GM12878 (cell line): ENCODE measurements at regions not wholly inside any gene's neighbourhood (a gene's known extent, or its start where the extent isn't known, plus 50 kb on each side); places are given as distances from the start of the nearest gene placed in this dataset.
A peak's percentile ranks its signal among the peaks of the same experiment; 100 is the strongest.

Experiments used
- ATF2 ChIP-seq: IDR thresholded peaks from 2 replicates; pipeline ENCODE4 v1.6.1; 2012; ENCODE audit warnings: low read length, inconsistent platforms
- BHLHE40 ChIP-seq, 2 experiments: fragments of 450-650 bp in 1 of 2; IDR thresholded peaks; 2 replicates each; pipeline ENCODE4 v1.6.1; 2011 to 2017; ENCODE audit warnings: low read depth in 2 of 2, borderline replicate concordance in 1 of 2, improper control_type of control experiment in 1 of 2, low read length in 1 of 2, mild to moderate bottlenecking in 1 of 2
- CBX5 ChIP-seq: sonication (generic); IDR thresholded peaks from 2 replicates; pipeline ENCODE4 v1.6.1; 2016; ENCODE audit warnings: low read depth, moderate library complexity, mild to moderate bottlenecking, inconsistent platforms
- ETV6 ChIP-seq, 2 experiments: fragments of 450-650 bp in 1 of 2; IDR thresholded peaks in 1 of 2; conservative IDR thresholded peaks in 1 of 2; 2 replicates each; pipeline ENCODE4 v1.6.1; 2014; ENCODE audit warnings: antibody characterized with exemption in 1 of 2, borderline replicate concordance in 1 of 2, low read depth in 1 of 2, mild to moderate bottlenecking in 1 of 2, moderate library complexity in 1 of 2
- FOXM1 ChIP-seq: IDR thresholded peaks from 2 replicates; pipeline ENCODE4 v1.6.1; 2012; ENCODE audit warnings: low read depth, mild to moderate bottlenecking, inconsistent platforms, low read length, moderate library complexity
- IKZF1 ChIP-seq: fragments of 450-650 bp; conservative IDR thresholded peaks from 2 replicates; pipeline ENCODE4 v1.6.1; 2017; ENCODE audit warnings: antibody characterized with exemption, mild to moderate bottlenecking
- IKZF2 ChIP-seq, 2 experiments: fragments of 450-650 bp; IDR thresholded peaks; 2 replicates each; pipeline ENCODE4 v1.6.1; 2017; ENCODE audit warnings: mild to moderate bottlenecking in 2 of 2, moderate library complexity in 2 of 2
- IRF3 ChIP-seq: fragments of 450-650 bp; IDR thresholded peaks from 2 replicates; pipeline ENCODE4 v1.6.1; 2014; ENCODE audit warnings: mild to moderate bottlenecking
- IRF4 ChIP-seq: IDR thresholded peaks from 2 replicates; pipeline ENCODE4 v1.6.1; 2011; ENCODE audit warnings: low read depth, low read length
- KAT2A ChIP-seq: conservative IDR thresholded peaks from 2 replicates; pipeline ENCODE4 v1.6.1; 2011; ENCODE audit warnings: low read depth, low read length; ENCODE audit not compliant: control insufficient read depth
- KLF5 ChIP-seq: fragments of 450-650 bp; IDR thresholded peaks from 2 replicates; pipeline ENCODE4 v1.6.1; 2014; ENCODE audit warnings: mild to moderate bottlenecking; ENCODE audit not compliant: partially characterized antibody
- MEF2B ChIP-seq: fragments of 450-650 bp; IDR thresholded peaks from 2 replicates; pipeline ENCODE4 v1.6.1; 2018; ENCODE audit warnings: mild to moderate bottlenecking, moderate library complexity; ENCODE audit not compliant: partially characterized antibody, poor library complexity, severe bottlenecking
- MTA3 ChIP-seq: IDR thresholded peaks from 2 replicates; pipeline ENCODE4 v1.6.1; 2012; ENCODE audit warnings: low read length, inconsistent platforms, borderline replicate concordance
- NFXL1 ChIP-seq: fragments of 450-650 bp; IDR thresholded peaks from 2 replicates; pipeline ENCODE4 v1.6.1; 2017; ENCODE audit warnings: antibody characterized with exemption, mild to moderate bottlenecking, borderline replicate concordance
- NR2C1 ChIP-seq: fragments of 450-650 bp; IDR thresholded peaks from 2 replicates; pipeline ENCODE4 v1.6.1; 2017; ENCODE audit warnings: antibody characterized with exemption, mild to moderate bottlenecking, moderate library complexity
- NR2F1 ChIP-seq: fragments of 450-650 bp; conservative IDR thresholded peaks from 2 replicates; pipeline ENCODE4 v1.6.1; 2017; ENCODE audit warnings: mild to moderate bottlenecking
- PAX8 ChIP-seq: fragments of 450-650 bp; IDR thresholded peaks from 2 replicates; pipeline ENCODE4 v1.6.1; 2017; ENCODE audit warnings: mild to moderate bottlenecking, moderate library complexity
- PML ChIP-seq: IDR thresholded peaks from 2 replicates; pipeline ENCODE4 v1.6.1; 2012; ENCODE audit warnings: low read length, inconsistent platforms
- POLR2A ChIP-seq: IDR thresholded peaks from 2 replicates; pipeline ENCODE4 v1.6.1; 2011; ENCODE audit warnings: low read depth, mild to moderate bottlenecking, low read length
- POLR2AphosphoS5 ChIP-seq: IDR thresholded peaks from 2 replicates; pipeline ENCODE4 v1.6.1; 2011; ENCODE audit warnings: mild to moderate bottlenecking, low read length, inconsistent platforms
- POU2F2 ChIP-seq: IDR thresholded peaks from 3 replicates; pipeline ENCODE4 v1.6.1; 2011; ENCODE audit warnings: low read depth, mild to moderate bottlenecking, low read length, borderline replicate concordance
- RBBP5 ChIP-seq: fragments of 200-600 bp; sonication (generic); conservative IDR thresholded peaks from 2 replicates; pipeline ENCODE4 v1.6.1; 2016
- RCOR1 ChIP-seq: conservative IDR thresholded peaks from 2 replicates; pipeline ENCODE4 v1.6.1; 2012; ENCODE audit warnings: low read depth, low read length, improper control_type of control experiment
- SIN3A ChIP-seq: IDR thresholded peaks from 2 replicates; pipeline ENCODE4 v1.6.1; 2012; ENCODE audit warnings: low read depth, low read length, improper control_type of control experiment
- SREBF2 ChIP-seq: IDR thresholded peaks from 2 replicates; pipeline ENCODE4 v1.6.1; 2012; ENCODE audit warnings: mild to moderate bottlenecking, low read length
- USF1 ChIP-seq: IDR thresholded peaks from 2 replicates; pipeline ENCODE4 v1.6.1; 2011; ENCODE audit warnings: borderline replicate concordance, low read depth, mild to moderate bottlenecking, moderate library complexity, mixed read lengths, low read length; ENCODE audit not compliant: insufficient read depth; ENCODE audit errors: extremely low read length
- ZNF24 ChIP-seq: fragments of 450-650 bp; IDR thresholded peaks from 2 replicates; pipeline ENCODE4 v1.6.1; 2017; ENCODE audit warnings: antibody characterized with exemption, mild to moderate bottlenecking
- ZSCAN29 ChIP-seq: fragments of 450-650 bp; IDR thresholded peaks from 2 replicates; pipeline ENCODE4 v1.6.1; 2017; ENCODE audit warnings: mild to moderate bottlenecking, moderate library complexity

GRCh38 chr12:75960086-75960910, 71.3 kb downstream of the PHLDA1 start (continued):
- TF ChIP-seq NR2C1, result no peak
- peak; percentile 62 for TF ChIP-seq IKZF1
- no peak for TF ChIP-seq ZNF24
- TF ChIP-seq CBX5, result no peak
- no peak for TF ChIP-seq POU2F2
- TF ChIP-seq IRF3, result no peak
- no peak for TF ChIP-seq POLR2AphosphoS5
- TF ChIP-seq POLR2A, result no peak
- TF ChIP-seq FOXM1, result no peak
- no peak for TF ChIP-seq ETV6 (conservative IDR thresholded peaks at IDR 0.05 in 1 of 2, IDR thresholded peaks at IDR 0.05 in 1 of 2; ENCODE audit: borderline replicate concordance in 1 of 2, low read depth in 1 of 2)
- no peak for TF ChIP-seq SREBF2
- TF ChIP-seq RBBP5, result no peak
- no peak for TF ChIP-seq MEF2B
- no peak for TF ChIP-seq IRF4
- TF ChIP-seq RCOR1, result no peak
- TF ChIP-seq ATF2, result no peak
- no peak for TF ChIP-seq PML
- no peak for TF ChIP-seq NR2F1
- no peak for TF ChIP-seq USF1
- no peak for TF ChIP-seq KLF5
- TF ChIP-seq NFXL1, result no peak
- TF ChIP-seq IKZF2 (IDR thresholded peaks at IDR 0.05), result 0 out of 4 replicates have a peak, but pooled peaks of 1 of the 2 experiments have one; percentile 17
- TF ChIP-seq MTA3, result no peak
- TF ChIP-seq BHLHE40 (IDR thresholded peaks at IDR 0.05; ENCODE audit: borderline replicate concordance in 1 of 2, low read depth in 2 of 2, low read length in 1 of 2), result peak in 1 of 2 experiments; percentile 10; a peak in 1 of 4 replicates
- TF ChIP-seq KAT2A, result no peak
- no peak for TF ChIP-seq SIN3A
- no peak for TF ChIP-seq ZSCAN29
- no peak for TF ChIP-seq PAX8
